ENCODE measurements at regions not wholly inside any gene's neighbourhood (a gene's known extent, or its start where the extent isn't known, plus 50 kb on each side); places are given as distances from the start of the nearest gene placed in this dataset.

GRCh38 chr4:59583845-59584568 lies 1616.1 kb upstream of the ADGRL3 start:
- Histone ChIP-seq H3K4me1 (ENCODE audit: control insufficient read depth, low read depth, low read length) (no peaks in the 10 kb centered on the region), H2AK5ac (ENCODE audit: low read length) (no peak overlapping the region), H2BK120ac (ENCODE audit: low read depth, low read length) (no peak overlapping the region), H3K4me2 (ENCODE audit: low read length) (no peak overlapping the region), H4K8ac (ENCODE audit: low read depth, low read length) (no peak overlapping the region), H3K56ac (ENCODE audit: low read length) (no peak overlapping the region), H4K5ac (ENCODE audit: low read length) (no peak overlapping the region), H2BK5ac (ENCODE audit: low read length) (no peak overlapping the region), H3K36me3 (ENCODE audit: control insufficient read depth, insufficient read depth, low read length) (no peaks in the 10 kb centered on the region), H3K23ac (ENCODE audit: low read length) (no peak overlapping the region), H3K18ac (ENCODE audit: low read length) (no peak overlapping the region), H3K4ac (ENCODE audit: low read depth, low read length) (no peak overlapping the region), H3K27me3 (ENCODE audit: insufficient read depth, low read length, poor library complexity) (no peaks in the 10 kb centered on the region), H2BK15ac (replicated peaks; ENCODE audit: low read depth) (no peak overlapping the region), H3K27ac (ENCODE audit: low read depth, low read length) (no peak overlapping the region), H3K79me1 (ENCODE audit: low read length) (no peaks in the 10 kb centered on the region), H3K4me3 (ENCODE audit: low read length) (no peak overlapping the region), H3K79me2 (ENCODE audit: control insufficient read depth, insufficient read depth, low read length) (no peaks in the 10 kb centered on the region), H3K9ac (ENCODE audit: low read length) (no peak overlapping the region)
- no peak for DNase-seq
- WGBS (ENCODE audit: extremely low coverage, insufficient coverage, low lambda C conversion rate): no CpG with 5 or more reads among the region's 10 CpGs

- Histone ChIP-seq H2BK120ac (ENCODE audit: low read depth, low read length) (no peak overlapping the region), H3K56ac (ENCODE audit: low read length) (no peak overlapping the region), H3K18ac (ENCODE audit: low read length) (no peak overlapping the region), H3K4me3 (ENCODE audit: low read length) (no peak overlapping the region), H3K36me3 (ENCODE audit: control insufficient read depth, insufficient read depth, low read length) (no peaks in the 10 kb centered on the region), H4K8ac (ENCODE audit: low read depth, low read length) (no peak overlapping the region), H3K27ac (ENCODE audit: low read depth, low read length) (no peak overlapping the region), H2BK15ac (replicated peaks; ENCODE audit: low read depth) (no peak overlapping the region), H3K79me1 (ENCODE audit: low read length) (no peaks in the 10 kb centered on the region), H3K23ac (ENCODE audit: low read length) (no peak overlapping the region), H3K9ac (ENCODE audit: low read length) (no peak overlapping the region), H3K4ac (ENCODE audit: low read depth, low read length) (no peak overlapping the region), H4K5ac (ENCODE audit: low read length) (no peak overlapping the region), H3K4me1 (ENCODE audit: control insufficient read depth, low read depth, low read length) (no peaks in the 10 kb centered on the region), H3K79me2 (ENCODE audit: control insufficient read depth, insufficient read depth, low read length) (no peaks in the 10 kb centered on the region), H2AK5ac (ENCODE audit: low read length) (no peak overlapping the region), H3K4me2 (ENCODE audit: low read length) (no peak overlapping the region), H2BK5ac (ENCODE audit: low read length) (no peak overlapping the region), H3K27me3 (ENCODE audit: insufficient read depth, low read length, poor library complexity) (no peaks in the 10 kb centered on the region)
- no peak for DNase-seq
- WGBS (ENCODE audit: extremely low coverage, insufficient coverage, low lambda C conversion rate): no CpG with 5 or more reads among the region's 3 CpGs
Observed at GRCh38 chr4:59597536-59598329, 1602.4 kb upstream of the ADGRL3 start.

- Histone ChIP-seq H3K4me1 (ENCODE audit: control insufficient read depth, low read depth, low read length) (no peaks in the 10 kb centered on the region), H3K27me3 (ENCODE audit: insufficient read depth, low read length, poor library complexity) (no peaks in the 10 kb centered on the region), H2AK5ac (ENCODE audit: low read length) (no peak overlapping the region), H3K23ac (ENCODE audit: low read length) (no peak overlapping the region), H3K56ac (ENCODE audit: low read length) (no peak overlapping the region), H3K4ac (ENCODE audit: low read depth, low read length) (no peak overlapping the region), H3K27ac (ENCODE audit: low read depth, low read length) (no peak overlapping the region), H2BK15ac (replicated peaks; ENCODE audit: low read depth) (no peak overlapping the region), H3K4me3 (ENCODE audit: low read length) (no peak overlapping the region), H3K36me3 (ENCODE audit: control insufficient read depth, insufficient read depth, low read length) (no peaks in the 10 kb centered on the region), H3K79me2 (ENCODE audit: control insufficient read depth, insufficient read depth, low read length) (no peaks in the 10 kb centered on the region), H3K79me1 (ENCODE audit: low read length) (no peaks in the 10 kb centered on the region), H3K4me2 (ENCODE audit: low read length) (no peak overlapping the region), H4K8ac (ENCODE audit: low read depth, low read length) (no peak overlapping the region), H2BK5ac (ENCODE audit: low read length) (no peak overlapping the region), H4K5ac (ENCODE audit: low read length) (no peak overlapping the region), H3K9ac (ENCODE audit: low read length) (no peak overlapping the region), H2BK120ac (ENCODE audit: low read depth, low read length) (no peak overlapping the region), H3K18ac (ENCODE audit: low read length) (no peak overlapping the region)
- DNase-seq: no peak
- WGBS (ENCODE audit: extremely low coverage, insufficient coverage, low lambda C conversion rate): no CpG with 5 or more reads among the region's 1 CpG
Observed at GRCh38 chr4:59598330-59598618, 1601.9 kb upstream of the ADGRL3 start.

- Histone ChIP-seq H3K4ac (ENCODE audit: low read depth, low read length) (no peak overlapping the region), H4K5ac (ENCODE audit: low read length) (no peak overlapping the region), H2BK5ac (ENCODE audit: low read length) (no peak overlapping the region), H4K8ac (ENCODE audit: low read depth, low read length) (no peak overlapping the region), H3K56ac (ENCODE audit: low read length) (no peak overlapping the region), H3K79me1 (ENCODE audit: low read length) (no peaks in the 10 kb centered on the region), H3K23ac (ENCODE audit: low read length) (no peak overlapping the region), H3K4me2 (ENCODE audit: low read length) (no peak overlapping the region), H3K9ac (ENCODE audit: low read length) (no peak overlapping the region), H3K18ac (ENCODE audit: low read length) (no peak overlapping the region), H3K36me3 (ENCODE audit: control insufficient read depth, insufficient read depth, low read length) (no peaks in the 10 kb centered on the region), H3K4me3 (ENCODE audit: low read length) (no peak overlapping the region), H3K27ac (ENCODE audit: low read depth, low read length) (no peak overlapping the region), H3K79me2 (ENCODE audit: control insufficient read depth, insufficient read depth, low read length) (no peaks in the 10 kb centered on the region), H2BK120ac (ENCODE audit: low read depth, low read length) (no peak overlapping the region), H2BK15ac (replicated peaks; ENCODE audit: low read depth) (no peak overlapping the region), H3K27me3 (ENCODE audit: insufficient read depth, low read length, poor library complexity) (no peaks in the 10 kb centered on the region), H2AK5ac (ENCODE audit: low read length) (no peak overlapping the region), H3K4me1 (ENCODE audit: control insufficient read depth, low read depth, low read length) (no peaks in the 10 kb centered on the region)
- no peak for DNase-seq
- WGBS (ENCODE audit: extremely low coverage, insufficient coverage, low lambda C conversion rate): 100% methylated on average over 1 of the region's 1 CpG
Observed at GRCh38 chr4:59608466-59608865, 1591.7 kb upstream of the ADGRL3 start.

GRCh38 chr4:59612235-59612634 lies 1587.9 kb upstream of the ADGRL3 start:
- no peak overlapping the region for H3K56ac ChIP-seq (ENCODE audit: low read length)
- WGBS (ENCODE audit: extremely low coverage, insufficient coverage, low lambda C conversion rate): no CpG with 5 or more reads among the region's 1 CpG
- no peak overlapping the region for H3K27ac ChIP-seq (ENCODE audit: low read depth, low read length)
- no peaks in the 10 kb centered on the region for H3K79me1 ChIP-seq (ENCODE audit: low read length)
- no peak overlapping the region for H3K4me2 ChIP-seq (ENCODE audit: low read length)
- H2BK15ac ChIP-seq (replicated peaks; ENCODE audit: low read depth): no peak overlapping the region
- H4K8ac ChIP-seq (ENCODE audit: low read depth, low read length): no peak overlapping the region
- no peak overlapping the region for H2AK5ac ChIP-seq (ENCODE audit: low read length)
- no peak overlapping the region for H4K5ac ChIP-seq (ENCODE audit: low read length)
- no peak overlapping the region for H3K18ac ChIP-seq (ENCODE audit: low read length)
- H3K79me2 ChIP-seq (ENCODE audit: control insufficient read depth, insufficient read depth, low read length): no peaks in the 10 kb centered on the region
- no peak overlapping the region for H3K4ac ChIP-seq (ENCODE audit: low read depth, low read length)
- no peak overlapping the region for H3K4me3 ChIP-seq (ENCODE audit: low read length)
- H3K9ac ChIP-seq (ENCODE audit: low read length): no peak overlapping the region
- no peaks in the 10 kb centered on the region for H3K27me3 ChIP-seq (ENCODE audit: insufficient read depth, low read length, poor library complexity)
- H3K4me1 ChIP-seq (ENCODE audit: control insufficient read depth, low read depth, low read length): no peaks in the 10 kb centered on the region
- no peak overlapping the region for H2BK120ac ChIP-seq (ENCODE audit: low read depth, low read length)
- no peaks in the 10 kb centered on the region for H3K36me3 ChIP-seq (ENCODE audit: control insufficient read depth, insufficient read depth, low read length)
- H3K23ac ChIP-seq (ENCODE audit: low read length): no peak overlapping the region
- H2BK5ac ChIP-seq (ENCODE audit: low read length): no peak overlapping the region
- peak; percentile 9 for DNase-seq

- no peak for DNase-seq
- Histone ChIP-seq H3K4me3 (ENCODE audit: low read length) (no peak overlapping the region), H4K5ac (ENCODE audit: low read length) (no peak overlapping the region), H2BK5ac (ENCODE audit: low read length) (no peak overlapping the region), H3K36me3 (ENCODE audit: control insufficient read depth, insufficient read depth, low read length) (no peaks in the 10 kb centered on the region), H3K4me2 (ENCODE audit: low read length) (no peak overlapping the region), H3K18ac (ENCODE audit: low read length) (no peak overlapping the region), H3K27ac (ENCODE audit: low read depth, low read length) (no peak overlapping the region), H2BK120ac (ENCODE audit: low read depth, low read length) (no peak overlapping the region), H3K79me2 (ENCODE audit: control insufficient read depth, insufficient read depth, low read length) (no peaks in the 10 kb centered on the region), H3K79me1 (ENCODE audit: low read length) (no peaks in the 10 kb centered on the region), H2AK5ac (ENCODE audit: low read length) (no peak overlapping the region), H4K8ac (ENCODE audit: low read depth, low read length) (no peak overlapping the region), H3K4ac (ENCODE audit: low read depth, low read length) (no peak overlapping the region), H3K4me1 (ENCODE audit: control insufficient read depth, low read depth, low read length) (no peaks in the 10 kb centered on the region), H3K9ac (ENCODE audit: low read length) (no peak overlapping the region), H3K27me3 (ENCODE audit: insufficient read depth, low read length, poor library complexity) (no peaks in the 10 kb centered on the region), H3K23ac (ENCODE audit: low read length) (no peak overlapping the region), H3K56ac (ENCODE audit: low read length) (no peak overlapping the region), H2BK15ac (replicated peaks; ENCODE audit: low read depth) (no peak overlapping the region)
Observed at GRCh38 chr4:59615316-59615715, 1584.8 kb upstream of the ADGRL3 start.

All from mesendoderm (in vitro differentiated cells).